Gastrocnemius medialis (tissue), 4 donors: ENCODE measurements at regions not wholly inside any gene's neighbourhood (a gene's known extent, or its start where the extent isn't known, plus 50 kb on each side); places are given as distances from the start of the nearest gene placed in this dataset.

Experiments used
- ATAC-seq, 2 donors: fragments of 150-250 bp; one replicate each; pipeline ENCODE4 v1.9.1; 2016
- DNase-seq, 2 donors: peaks; one replicate each; pipeline ENCODE4 v3.0.0-alpha.2; 2019
- H3K27ac ChIP-seq, 4 donors: fragments of 200-600 bp; sonication (generic); 1 replicate in 1 of 4; 2 replicates in 3 of 4; pipeline ENCODE4 v1.5.1; 2016 to 2018; ENCODE audit warnings: mild to moderate bottlenecking in 2 of 4, moderate library complexity in 1 of 4
- H3K27me3 ChIP-seq, 3 donors: fragments of 200-600 bp; sonication (generic) in 2 of 3; 1 replicate in 1 of 3; 2 replicates in 2 of 3; pipeline versions ENCODE4 v1.5.1 to v1.6.0; 2016 to 2019; ENCODE audit warnings: mild to moderate bottlenecking in 1 of 3, moderate library complexity in 1 of 3
- H3K36me3 ChIP-seq, 2 donors: fragments of 200-600 bp; sonication (generic) in 1 of 2; one replicate each; pipeline ENCODE4 v1.5.1; 2017 to 2018
- H3K4me1 ChIP-seq, 2 donors: fragments of 200-600 bp; sonication (generic) in 1 of 2; one replicate each; pipeline ENCODE4 v1.5.1; 2016 to 2017; ENCODE audit warnings: mild to moderate bottlenecking in 2 of 2
- H3K4me3 ChIP-seq, 4 donors: fragments of 200-600 bp; sonication (generic) in 3 of 4; 1 replicate in 1 of 4; 2 replicates in 3 of 4; pipeline ENCODE4 v1.5.1; 2016 to 2019; ENCODE audit warnings: mild to moderate bottlenecking in 2 of 4
- H3K9me3 ChIP-seq, 3 donors: fragments of 200-600 bp; sonication (generic) in 2 of 3; 1 replicate in 1 of 3; 2 replicates in 2 of 3; pipeline ENCODE4 v1.5.1; 2016 to 2019
- CTCF ChIP-seq, 5 experiments: fragments of 450-650 bp in 3 of 5; fragments of 200-600 bp in 2 of 5; sonication (generic) in 2 of 5; IDR thresholded peaks in 4 of 5; conservative IDR thresholded peaks in 1 of 5; 1 replicate in 4 of 5; 2 replicates in 1 of 5; pipeline ENCODE4 v1.5.1; 2016 to 2019; ENCODE audit warnings: antibody characterized with exemption in 5 of 5, mild to moderate bottlenecking in 3 of 5, moderate library complexity in 3 of 5
- POLR2A ChIP-seq, 2 donors: fragments of 450-650 bp; IDR thresholded peaks; one replicate each; pipeline ENCODE4 v1.6.1; 2017; ENCODE audit warnings: antibody characterized with exemption in 2 of 2, mild to moderate bottlenecking in 2 of 2, moderate library complexity in 2 of 2
- in situ Hi-C, 4 donors: fragments of 200-750 bp; cut with MboI; loops; one replicate each; pipeline versions ENCODE4 v1.15.0 to v1.8.0; 2017; ENCODE audit warnings: low sequenced_read_pairs in 4 of 4
- intact Hi-C: fragments of 100-400 bp; cut with DNase I; formaldehyde crosslinking; loops from one replicate; pipeline ENCODE4 v1.15.1; 2023; ENCODE audit warnings: low total_unique reads

GRCh38 chr2:123207245-123207644 is 817.8 kb upstream of the CNTNAP5 start:
- H3K4me3 ChIP-seq: no peak overlapping the region
- in situ Hi-C loops (no loop called here), intact Hi-C loops (no loop called here)
- TF ChIP-seq CTCF (IDR thresholded peaks at IDR 0.05 in 4 of 5, conservative IDR thresholded peaks at IDR 0.05 in 1 of 5) (no peak), POLR2A (IDR thresholded peaks at IDR 0.05) (no peak)
- no peak for ATAC-seq
- H3K9me3 ChIP-seq: no peaks in the 10 kb centered on the region
- no peak for DNase-seq
- no peaks in the 10 kb centered on the region for H3K27me3 ChIP-seq
- H3K27ac ChIP-seq: no peak overlapping the region
- H3K4me1 ChIP-seq: no peaks in the 10 kb centered on the region
- no peaks in the 10 kb centered on the region for H3K36me3 ChIP-seq

GRCh38 chr2:123209202-123209601 is 815.9 kb upstream of the CNTNAP5 start:
- intact Hi-C loops: no loop called here
- DNase-seq (no peak), ATAC-seq (no peak)
- H3K9me3 ChIP-seq: no peaks in the 10 kb centered on the region
- no peaks in the 10 kb centered on the region for H3K36me3 ChIP-seq
- no peaks in the 10 kb centered on the region for H3K27me3 ChIP-seq
- H3K27ac ChIP-seq: no peak overlapping the region
- in situ Hi-C loops: no loop called here
- H3K4me3 ChIP-seq: no peak overlapping the region
- TF ChIP-seq CTCF (IDR thresholded peaks at IDR 0.05 in 4 of 5, conservative IDR thresholded peaks at IDR 0.05 in 1 of 5): no peak
- TF ChIP-seq POLR2A (IDR thresholded peaks at IDR 0.05): no peak
- no peaks in the 10 kb centered on the region for H3K4me1 ChIP-seq

- H3K27me3 ChIP-seq: no peaks in the 10 kb centered on the region
- no peaks in the 10 kb centered on the region for H3K9me3 ChIP-seq
- no peak overlapping the region for H3K4me3 ChIP-seq
- intact Hi-C loops: no loop called here
- in situ Hi-C loops: no loop called here
- ATAC-seq: no peak
- no peak overlapping the region for H3K27ac ChIP-seq
- TF ChIP-seq POLR2A (IDR thresholded peaks at IDR 0.05): no peak
- DNase-seq: no peak
- no peaks in the 10 kb centered on the region for H3K36me3 ChIP-seq
- H3K4me1 ChIP-seq: no peaks in the 10 kb centered on the region
Measured at GRCh38 chr2:123211181-123211580, 813.9 kb upstream of the CNTNAP5 start.

GRCh38 chr2:123245156-123245555 is 779.9 kb upstream of the CNTNAP5 start:
- no peak overlapping the region for H3K4me3 ChIP-seq
- in situ Hi-C loops (no loop called here), intact Hi-C loops (no loop called here)
- no peak overlapping the region for H3K27ac ChIP-seq
- H3K4me1 ChIP-seq: no peaks in the 10 kb centered on the region
- H3K36me3 ChIP-seq: no peaks in the 10 kb centered on the region
- no peaks in the 10 kb centered on the region for H3K9me3 ChIP-seq
- ATAC-seq (no peak), DNase-seq (no peak)
- TF ChIP-seq POLR2A (IDR thresholded peaks at IDR 0.05) (no peak), CTCF (IDR thresholded peaks at IDR 0.05 in 4 of 5, conservative IDR thresholded peaks at IDR 0.05 in 1 of 5) (no peak)
- H3K27me3 ChIP-seq: no peaks in the 10 kb centered on the region

- ATAC-seq (no peak), DNase-seq (no peak)
- Histone ChIP-seq H3K36me3 (no peaks in the 10 kb centered on the region), H3K27ac (no peak overlapping the region), H3K4me3 (no peak overlapping the region), H3K9me3 (no peaks in the 10 kb centered on the region), H3K27me3 (no peaks in the 10 kb centered on the region), H3K4me1 (no peaks in the 10 kb centered on the region)
- in situ Hi-C loops: no loop called here
- TF ChIP-seq CTCF (IDR thresholded peaks at IDR 0.05 in 4 of 5, conservative IDR thresholded peaks at IDR 0.05 in 1 of 5): no peak
- TF ChIP-seq POLR2A (IDR thresholded peaks at IDR 0.05): no peak
- intact Hi-C loops: no loop called here
Measured at GRCh38 chr2:123258877-123259539, 766.1 kb upstream of the CNTNAP5 start.
